ENCODE measurements at regions not wholly inside any gene's neighbourhood (a gene's known extent, or its start where the extent isn't known, plus 50 kb on each side); places are given as distances from the start of the nearest gene placed in this dataset.

DNA sequence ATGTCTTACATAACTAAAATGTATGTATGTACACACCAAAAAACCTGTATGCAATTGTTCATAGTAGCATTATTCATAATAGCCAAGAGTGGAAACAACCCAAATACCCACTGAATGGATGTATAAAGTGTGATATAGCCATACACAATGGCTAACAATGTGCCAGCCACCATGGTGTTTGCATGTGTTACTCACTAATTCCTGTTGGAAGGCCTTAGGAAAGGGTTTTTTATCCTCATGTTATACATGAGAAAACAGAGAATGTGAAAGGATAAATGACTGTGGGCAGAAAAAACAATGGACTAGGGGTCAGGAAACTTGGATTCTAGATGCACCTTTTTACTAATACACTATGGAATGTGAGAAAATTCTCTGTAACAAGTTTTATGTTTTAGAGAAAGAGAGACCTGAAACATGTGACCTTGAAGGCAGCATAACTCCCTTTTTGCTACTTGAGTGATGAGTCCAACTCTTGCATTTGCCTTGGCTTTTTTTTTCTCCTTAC is 55.7 kb downstream of the TIGD2 start:
- Histone ChIP-seq H3K27ac (no peak overlapping the region), H3K36me3 (no peaks in the 10 kb centered on the region), H2AFZ (replicated peaks) (no peak overlapping the region), H3F3A (ENCODE audit: low read depth) (no peaks in the 10 kb centered on the region), H3K4me1 (no peaks in the 10 kb centered on the region), H3K4me3 (no peak overlapping the region), H3K9me3 (ENCODE audit: low read depth) (no peaks in the 10 kb centered on the region), H3K4me2 (no peak overlapping the region), H3K79me2 (ENCODE audit: low read depth) (no peaks in the 10 kb centered on the region), H3K27me3 (no peaks in the 10 kb centered on the region), H4K20me1 (ENCODE audit: low read depth) (no peaks in the 10 kb centered on the region), H3K9ac (no peak overlapping the region)
- Mint-ChIP-seq H3K27me3 (ENCODE audit: insufficient read depth, low read depth) (no peaks in the 10 kb centered on the region), H3K36me3 (no peaks in the 10 kb centered on the region), H3K4me3 (no peak overlapping the region), H3K27ac (no peak overlapping the region), H3K4me1 (no peaks in the 10 kb centered on the region), H3K9me3 (peaks cover 4% of the 10 kb centered on the region)
- no peak for DNase-seq (ENCODE audit: low spot score)
- TF ChIP-seq EZH2 (IDR thresholded peaks at IDR 0.05), result no peak
- no peak for TF ChIP-seq EZH2phosphoT487 (IDR thresholded peaks at IDR 0.05)
- TF ChIP-seq, protein P1, sequence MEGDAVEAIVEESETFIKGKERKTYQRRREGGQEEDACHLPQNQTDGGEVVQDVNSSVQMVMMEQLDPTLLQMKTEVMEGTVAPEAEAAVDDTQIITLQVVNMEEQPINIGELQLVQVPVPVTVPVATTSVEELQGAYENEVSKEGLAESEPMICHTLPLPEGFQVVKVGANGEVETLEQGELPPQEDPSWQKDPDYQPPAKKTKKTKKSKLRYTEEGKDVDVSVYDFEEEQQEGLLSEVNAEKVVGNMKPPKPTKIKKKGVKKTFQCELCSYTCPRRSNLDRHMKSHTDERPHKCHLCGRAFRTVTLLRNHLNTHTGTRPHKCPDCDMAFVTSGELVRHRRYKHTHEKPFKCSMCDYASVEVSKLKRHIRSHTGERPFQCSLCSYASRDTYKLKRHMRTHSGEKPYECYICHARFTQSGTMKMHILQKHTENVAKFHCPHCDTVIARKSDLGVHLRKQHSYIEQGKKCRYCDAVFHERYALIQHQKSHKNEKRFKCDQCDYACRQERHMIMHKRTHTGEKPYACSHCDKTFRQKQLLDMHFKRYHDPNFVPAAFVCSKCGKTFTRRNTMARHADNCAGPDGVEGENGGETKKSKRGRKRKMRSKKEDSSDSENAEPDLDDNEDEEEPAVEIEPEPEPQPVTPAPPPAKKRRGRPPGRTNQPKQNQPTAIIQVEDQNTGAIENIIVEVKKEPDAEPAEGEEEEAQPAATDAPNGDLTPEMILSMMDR (IDR thresholded peaks at IDR 0.05), result no peak

DNA sequence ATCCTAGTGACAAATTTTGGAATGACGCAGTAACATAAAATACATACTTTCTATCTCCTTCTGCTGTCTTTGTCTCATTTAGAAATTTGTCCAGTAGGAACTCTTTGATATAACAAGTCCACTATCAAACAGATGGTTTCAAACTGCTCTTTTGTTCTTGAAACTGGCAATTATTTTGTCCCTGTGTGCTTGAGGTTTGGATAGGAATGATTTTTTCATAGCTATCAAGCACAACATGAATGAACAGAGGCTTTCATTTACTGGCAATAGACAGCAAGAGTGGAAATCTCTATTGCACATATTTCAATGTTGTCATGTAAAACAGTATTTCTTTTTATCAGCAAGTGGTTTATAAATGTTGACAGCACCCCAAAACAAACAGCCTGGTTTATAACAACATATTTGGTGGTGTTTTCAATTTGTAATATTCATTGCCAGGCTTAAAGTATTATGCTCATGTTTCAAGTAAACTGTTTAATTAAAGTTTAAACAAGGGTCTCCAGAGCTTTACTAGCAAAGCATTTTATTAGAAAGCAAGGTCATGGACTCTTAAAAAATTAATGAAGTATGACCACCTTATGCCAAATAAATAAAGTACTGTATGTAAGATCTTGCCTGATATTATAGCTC is 60.0 kb downstream of the TIGD2 start:
- H3K27me3 ChIP-seq, result no peaks in the 10 kb centered on the region
- H3K36me3 ChIP-seq, result no peaks in the 10 kb centered on the region
- no peak overlapping the region for H3K4me3 Mint-ChIP-seq
- H3F3A ChIP-seq (ENCODE audit: low read depth), result no peaks in the 10 kb centered on the region
- H3K4me2 ChIP-seq, result no peak overlapping the region
- peaks cover 5% of the 10 kb centered on the region for H3K4me1 Mint-ChIP-seq
- H4K20me1 ChIP-seq (ENCODE audit: low read depth), result no peaks in the 10 kb centered on the region
- no peak overlapping the region for H3K27ac ChIP-seq
- no peaks in the 10 kb centered on the region for H3K36me3 Mint-ChIP-seq
- no peak overlapping the region for H3K9ac ChIP-seq
- no peak overlapping the region for H3K27ac Mint-ChIP-seq
- no peak overlapping the region for H2AFZ ChIP-seq (replicated peaks)
- no peak for TF ChIP-seq EZH2phosphoT487 (IDR thresholded peaks at IDR 0.05)
- TF ChIP-seq, protein P1 (IDR thresholded peaks at IDR 0.05), result no peak
- no peak for TF ChIP-seq EZH2 (IDR thresholded peaks at IDR 0.05)
- peaks cover 7% of the 10 kb centered on the region for H3K27me3 Mint-ChIP-seq (ENCODE audit: insufficient read depth, low read depth)
- no peak for DNase-seq (ENCODE audit: low spot score)
- no peaks in the 10 kb centered on the region for H3K4me1 ChIP-seq
- no peaks in the 10 kb centered on the region for H3K9me3 ChIP-seq (ENCODE audit: low read depth)
- no peaks in the 10 kb centered on the region for H3K79me2 ChIP-seq (ENCODE audit: low read depth)
- no peak overlapping the region for H3K4me3 ChIP-seq
- H3K9me3 Mint-ChIP-seq, result no peaks in the 10 kb centered on the region

DNA sequence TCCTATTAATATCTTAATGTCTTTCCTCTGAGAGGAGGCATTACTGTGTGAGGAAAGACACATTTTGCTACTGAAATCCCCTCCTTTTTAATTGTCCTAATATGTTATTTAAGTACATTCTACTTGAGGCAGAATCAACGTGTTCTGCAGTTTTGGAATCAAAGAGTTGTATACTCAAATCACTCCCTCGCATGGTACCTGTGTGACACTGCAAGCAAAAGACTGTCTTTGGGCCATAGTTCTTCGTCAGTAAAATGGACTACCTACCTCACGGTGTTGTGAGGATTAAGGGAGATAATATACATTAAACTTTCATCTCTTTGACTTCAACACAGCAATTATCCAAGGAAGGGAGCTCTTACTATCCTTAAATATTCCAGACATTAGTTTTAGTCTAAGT is 61.5 kb downstream of the TIGD2 start:
- no peak overlapping the region for H3K4me3 Mint-ChIP-seq
- Histone ChIP-seq H3K4me3 (no peak overlapping the region), H3F3A (ENCODE audit: low read depth) (no peaks in the 10 kb centered on the region), H2AFZ (replicated peaks) (no peak overlapping the region), H3K4me2 (no peak overlapping the region), H3K79me2 (ENCODE audit: low read depth) (no peaks in the 10 kb centered on the region), H3K27me3 (no peaks in the 10 kb centered on the region), H3K9ac (no peak overlapping the region), H3K27ac (no peak overlapping the region), H3K36me3 (no peaks in the 10 kb centered on the region), H3K9me3 (ENCODE audit: low read depth) (no peaks in the 10 kb centered on the region), H3K4me1 (no peaks in the 10 kb centered on the region), H4K20me1 (ENCODE audit: low read depth) (no peaks in the 10 kb centered on the region)
- peak; percentile 5 for DNase-seq (ENCODE audit: low spot score)
- peaks cover 7% of the 10 kb centered on the region for H3K4me1 Mint-ChIP-seq
- TF ChIP-seq EZH2phosphoT487 (IDR thresholded peaks at IDR 0.05), result no peak
- TF ChIP-seq EZH2 (IDR thresholded peaks at IDR 0.05), result no peak
- TF ChIP-seq, protein P1 (IDR thresholded peaks at IDR 0.05), result no peak
- no peaks in the 10 kb centered on the region for H3K36me3 Mint-ChIP-seq
- H3K27me3 Mint-ChIP-seq (ENCODE audit: insufficient read depth, low read depth), result peaks cover 8% of the 10 kb centered on the region
- H3K27ac Mint-ChIP-seq, result no peak overlapping the region
- H3K9me3 Mint-ChIP-seq, result no peaks in the 10 kb centered on the region
